NCI-H2081 (cell line): ENCODE measurements at regions not wholly inside any gene's neighbourhood (a gene's known extent, or its start where the extent isn't known, plus 50 kb on each side); places are given as distances from the start of the nearest gene placed in this dataset.

Experiments used
- DNase-seq, 2 experiments: peaks; one replicate each; lab custom pipeline; 2025; lab: John Stamatoyannopoulos, UW

DNA sequence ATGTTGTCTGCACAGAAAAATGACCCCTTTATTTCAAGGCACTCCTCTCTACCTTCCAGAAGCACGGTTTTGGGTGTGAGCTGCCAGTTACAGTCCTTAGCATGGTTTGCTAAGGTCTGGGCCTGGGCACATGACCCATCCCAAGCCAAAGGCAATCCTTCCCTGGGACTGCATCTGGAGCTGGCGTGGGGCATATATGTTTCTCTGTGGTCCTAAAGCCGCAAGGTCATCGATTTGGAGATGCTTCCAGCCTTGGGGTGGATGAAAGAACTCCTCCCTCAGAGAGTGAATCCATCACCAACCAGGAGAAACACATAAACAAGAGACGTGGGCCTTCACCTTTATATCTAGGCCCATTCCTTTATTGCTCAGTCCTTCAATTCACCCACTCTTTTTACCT is 50.1 kb upstream of the IGFBP3 start:
- no peak for DNase-seq
